ENCODE measurements at regions not wholly inside any gene's neighbourhood (a gene's known extent, or its start where the extent isn't known, plus 50 kb on each side); places are given as distances from the start of the nearest gene placed in this dataset.

DNA sequence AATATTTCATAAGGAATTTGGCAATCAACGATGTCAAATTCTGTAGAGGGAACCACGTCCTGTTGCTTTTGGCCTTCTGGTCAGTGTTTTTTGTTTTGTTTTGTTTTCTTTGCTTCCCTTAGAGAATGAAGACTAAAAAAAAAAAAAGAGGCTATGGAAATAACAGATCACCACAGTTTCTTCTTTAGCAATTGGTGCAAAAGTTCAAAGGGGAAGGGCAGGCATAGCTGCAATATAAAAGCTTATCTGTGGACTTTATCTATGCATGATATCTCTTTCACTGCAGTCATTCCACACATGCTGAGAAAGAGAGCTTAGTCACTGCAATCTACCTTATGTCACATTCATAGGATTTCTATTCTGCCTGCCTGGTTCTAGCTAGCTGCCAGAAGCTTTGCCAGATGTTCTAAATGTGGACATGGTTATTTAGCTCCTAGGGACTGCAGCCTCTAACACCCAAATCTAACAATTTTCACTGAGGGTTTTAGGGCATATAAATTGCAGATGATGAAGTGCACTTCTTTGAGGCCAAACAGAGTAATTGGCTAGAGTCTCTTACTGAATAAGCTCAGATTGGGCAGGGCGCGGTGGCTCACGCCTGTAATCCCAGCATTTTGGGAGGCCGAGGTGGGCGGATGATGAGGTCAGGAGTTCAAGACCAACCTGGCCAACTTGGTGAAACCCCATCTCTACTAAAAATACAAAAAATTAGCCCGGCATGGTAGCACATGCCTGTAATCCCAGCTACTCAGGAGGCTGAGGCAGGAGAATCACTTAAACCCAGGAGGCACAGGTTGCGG lies 637.2 kb downstream of the NTRK3 start:
- H3K27me3 Mint-ChIP-seq (ENCODE audit: insufficient read depth, low read depth): no peaks in the 10 kb centered on the region
- no peak overlapping the region for H3K9ac ChIP-seq
- H3K27ac Mint-ChIP-seq: no peak overlapping the region
- no peak overlapping the region for H3K4me3 ChIP-seq
- no peak for TF ChIP-seq EZH2phosphoT487 (IDR thresholded peaks at IDR 0.05)
- no peaks in the 10 kb centered on the region for H3K36me3 ChIP-seq
- no peak overlapping the region for H2AFZ ChIP-seq (replicated peaks)
- H3K9me3 Mint-ChIP-seq: peaks cover 3% of the 10 kb centered on the region
- no peaks in the 10 kb centered on the region for H3K9me3 ChIP-seq (ENCODE audit: low read depth)
- H3K27ac ChIP-seq: no peak overlapping the region
- peaks cover 11% of the 10 kb centered on the region for H3K4me1 Mint-ChIP-seq
- no peaks in the 10 kb centered on the region for H3F3A ChIP-seq (ENCODE audit: low read depth)
- no peaks in the 10 kb centered on the region for H3K36me3 Mint-ChIP-seq
- no peaks in the 10 kb centered on the region for H3K79me2 ChIP-seq (ENCODE audit: low read depth)
- DNase-seq (ENCODE audit: low spot score): no peak
- no peaks in the 10 kb centered on the region for H3K4me1 ChIP-seq
- no peaks in the 10 kb centered on the region for H3K27me3 ChIP-seq
- H3K4me3 Mint-ChIP-seq: no peak overlapping the region
- H3K4me2 ChIP-seq: no peak overlapping the region
- no peaks in the 10 kb centered on the region for H4K20me1 ChIP-seq (ENCODE audit: low read depth)

DNA sequence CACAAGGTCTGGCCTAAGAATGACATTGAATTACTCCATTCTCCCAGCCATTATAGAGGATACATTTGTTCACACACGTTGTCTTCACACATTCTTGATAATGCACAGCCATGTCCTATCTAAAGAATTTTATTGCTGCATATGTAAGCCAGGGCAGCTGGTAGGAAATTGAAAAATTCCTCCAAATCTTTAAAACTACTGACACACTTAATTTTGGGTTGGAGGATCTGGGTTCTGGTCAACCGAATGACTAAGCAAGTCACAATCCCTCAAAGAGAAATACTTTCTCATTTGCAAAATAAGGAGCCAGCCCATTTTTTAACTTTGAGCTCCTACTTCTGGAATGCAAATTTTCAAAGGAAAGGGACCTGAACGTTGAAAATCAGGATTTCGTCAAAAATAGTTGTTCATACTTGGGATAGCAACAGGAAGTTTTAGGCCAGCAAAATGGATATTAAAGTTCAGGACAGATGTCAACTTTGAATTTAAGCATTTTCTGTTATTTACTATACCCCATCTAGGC lies 638.3 kb downstream of the NTRK3 start:
- Histone ChIP-seq H3K4me2 (no peak overlapping the region), H4K20me1 (ENCODE audit: low read depth) (no peaks in the 10 kb centered on the region), H3K4me1 (no peaks in the 10 kb centered on the region), H3K4me3 (no peak overlapping the region), H3K9ac (no peak overlapping the region), H3F3A (ENCODE audit: low read depth) (no peaks in the 10 kb centered on the region), H3K36me3 (no peaks in the 10 kb centered on the region), H2AFZ (replicated peaks) (no peak overlapping the region), H3K9me3 (ENCODE audit: low read depth) (no peaks in the 10 kb centered on the region), H3K27me3 (no peaks in the 10 kb centered on the region), H3K79me2 (ENCODE audit: low read depth) (no peaks in the 10 kb centered on the region), H3K27ac (no peak overlapping the region)
- H3K9me3 Mint-ChIP-seq: peaks cover 3% of the 10 kb centered on the region
- no peak for TF ChIP-seq EZH2phosphoT487 (IDR thresholded peaks at IDR 0.05)
- TF ChIP-seq, protein P1, sequence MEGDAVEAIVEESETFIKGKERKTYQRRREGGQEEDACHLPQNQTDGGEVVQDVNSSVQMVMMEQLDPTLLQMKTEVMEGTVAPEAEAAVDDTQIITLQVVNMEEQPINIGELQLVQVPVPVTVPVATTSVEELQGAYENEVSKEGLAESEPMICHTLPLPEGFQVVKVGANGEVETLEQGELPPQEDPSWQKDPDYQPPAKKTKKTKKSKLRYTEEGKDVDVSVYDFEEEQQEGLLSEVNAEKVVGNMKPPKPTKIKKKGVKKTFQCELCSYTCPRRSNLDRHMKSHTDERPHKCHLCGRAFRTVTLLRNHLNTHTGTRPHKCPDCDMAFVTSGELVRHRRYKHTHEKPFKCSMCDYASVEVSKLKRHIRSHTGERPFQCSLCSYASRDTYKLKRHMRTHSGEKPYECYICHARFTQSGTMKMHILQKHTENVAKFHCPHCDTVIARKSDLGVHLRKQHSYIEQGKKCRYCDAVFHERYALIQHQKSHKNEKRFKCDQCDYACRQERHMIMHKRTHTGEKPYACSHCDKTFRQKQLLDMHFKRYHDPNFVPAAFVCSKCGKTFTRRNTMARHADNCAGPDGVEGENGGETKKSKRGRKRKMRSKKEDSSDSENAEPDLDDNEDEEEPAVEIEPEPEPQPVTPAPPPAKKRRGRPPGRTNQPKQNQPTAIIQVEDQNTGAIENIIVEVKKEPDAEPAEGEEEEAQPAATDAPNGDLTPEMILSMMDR (IDR thresholded peaks at IDR 0.05): no peak
- no peak for TF ChIP-seq EZH2 (IDR thresholded peaks at IDR 0.05)
- no peaks in the 10 kb centered on the region for H3K27me3 Mint-ChIP-seq (ENCODE audit: insufficient read depth, low read depth)
- no peak overlapping the region for H3K4me3 Mint-ChIP-seq
- no peaks in the 10 kb centered on the region for H3K36me3 Mint-ChIP-seq
- H3K4me1 Mint-ChIP-seq: peaks cover 11% of the 10 kb centered on the region
- H3K27ac Mint-ChIP-seq: no peak overlapping the region
- DNase-seq (ENCODE audit: low spot score): no peak

DNA sequence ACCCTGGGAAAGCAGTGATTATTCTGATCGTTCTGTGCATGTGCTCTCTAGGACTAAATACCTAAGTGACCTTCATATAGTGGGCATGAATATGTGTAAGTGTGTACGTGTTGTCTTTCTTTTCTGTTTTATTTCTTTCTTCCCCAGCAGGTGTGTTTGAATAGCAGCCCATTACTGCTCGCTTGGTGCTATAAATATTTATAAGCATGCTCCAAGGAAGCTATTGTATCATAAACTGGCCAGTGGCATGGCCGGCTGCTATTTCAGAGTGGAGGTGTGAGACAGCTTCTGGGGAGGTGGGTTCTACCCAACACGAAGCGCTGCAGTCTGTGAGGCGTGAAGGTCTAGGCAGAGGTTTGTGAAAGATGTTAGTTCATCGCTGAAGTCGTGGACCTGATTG lies 641.8 kb downstream of the NTRK3 start:
- Histone ChIP-seq H2AFZ (replicated peaks) (no peak overlapping the region), H3K4me3 (no peak overlapping the region), H3K79me2 (ENCODE audit: low read depth) (no peaks in the 10 kb centered on the region), H3K36me3 (no peaks in the 10 kb centered on the region), H3F3A (ENCODE audit: low read depth) (no peaks in the 10 kb centered on the region), H3K9ac (no peak overlapping the region), H3K27me3 (no peaks in the 10 kb centered on the region), H4K20me1 (ENCODE audit: low read depth) (no peaks in the 10 kb centered on the region), H3K4me2 (no peak overlapping the region), H3K9me3 (ENCODE audit: low read depth) (no peaks in the 10 kb centered on the region), H3K27ac (no peak overlapping the region), H3K4me1 (no peaks in the 10 kb centered on the region)
- DNase-seq (ENCODE audit: low spot score): no peak
- no peak overlapping the region for H3K4me3 Mint-ChIP-seq
- no peaks in the 10 kb centered on the region for H3K9me3 Mint-ChIP-seq
- H3K27ac Mint-ChIP-seq: no peak overlapping the region
- TF ChIP-seq EZH2phosphoT487 (IDR thresholded peaks at IDR 0.05) (no peak), EZH2 (IDR thresholded peaks at IDR 0.05) (no peak)
- TF ChIP-seq, protein P1 (IDR thresholded peaks at IDR 0.05): no peak
- H3K36me3 Mint-ChIP-seq: no peaks in the 10 kb centered on the region
- H3K4me1 Mint-ChIP-seq: peaks cover 15% of the 10 kb centered on the region
- peaks cover 2% of the 10 kb centered on the region for H3K27me3 Mint-ChIP-seq (ENCODE audit: insufficient read depth, low read depth)

DNA sequence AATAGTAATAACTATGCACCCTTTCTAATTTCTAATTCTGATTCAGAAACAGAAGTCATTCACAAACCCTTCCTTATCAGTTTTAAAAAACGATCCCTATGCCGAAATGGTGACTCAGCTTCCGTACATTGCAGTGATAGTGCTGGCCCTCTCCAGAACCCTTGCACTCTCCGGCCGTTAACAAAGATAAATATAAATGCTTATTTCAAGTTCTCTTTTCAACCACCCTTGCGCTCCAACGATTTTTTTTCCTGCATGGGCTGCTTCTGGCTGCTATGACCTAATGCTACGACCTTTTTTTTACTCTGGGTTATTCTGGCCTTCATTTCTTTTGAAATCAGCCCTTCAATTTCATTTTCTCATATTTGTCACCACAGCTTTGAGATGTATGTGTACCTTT lies 646.2 kb downstream of the NTRK3 start:
- H4K20me1 ChIP-seq (ENCODE audit: low read depth): no peaks in the 10 kb centered on the region
- H3K4me1 ChIP-seq: no peaks in the 10 kb centered on the region
- no peak for DNase-seq (ENCODE audit: low spot score)
- no peaks in the 10 kb centered on the region for H3K27me3 ChIP-seq
- H2AFZ ChIP-seq (replicated peaks): no peak overlapping the region
- Mint-ChIP-seq H3K4me1 (peaks cover 19% of the 10 kb centered on the region), H3K27me3 (ENCODE audit: insufficient read depth, low read depth) (peaks cover 4% of the 10 kb centered on the region), H3K36me3 (no peaks in the 10 kb centered on the region), H3K4me3 (no peak overlapping the region), H3K9me3 (no peaks in the 10 kb centered on the region), H3K27ac (no peak overlapping the region)
- no peak overlapping the region for H3K27ac ChIP-seq
- H3K9ac ChIP-seq: no peak overlapping the region
- H3K4me3 ChIP-seq: no peak overlapping the region
- no peaks in the 10 kb centered on the region for H3F3A ChIP-seq (ENCODE audit: low read depth)
- H3K4me2 ChIP-seq: no peak overlapping the region
- no peaks in the 10 kb centered on the region for H3K36me3 ChIP-seq
- H3K79me2 ChIP-seq (ENCODE audit: low read depth): no peaks in the 10 kb centered on the region
- no peak for TF ChIP-seq EZH2 (IDR thresholded peaks at IDR 0.05)
- TF ChIP-seq, protein P1 (IDR thresholded peaks at IDR 0.05): no peak
- no peak for TF ChIP-seq EZH2phosphoT487 (IDR thresholded peaks at IDR 0.05)
- no peaks in the 10 kb centered on the region for H3K9me3 ChIP-seq (ENCODE audit: low read depth)

Measured in neural progenitor cell (in vitro differentiated cells).